KMS-11 (cell line): ENCODE measurements at regions not wholly inside any gene's neighbourhood (a gene's known extent, or its start where the extent isn't known, plus 50 kb on each side); places are given as distances from the start of the nearest gene placed in this dataset.

Experiments used
- H2AFZ ChIP-seq: fragments of 200-600 bp; sonication (generic); 2 replicates; pipeline ENCODE4 v1.6.1; 2016; ENCODE audit warnings: antibody characterized with exemption, mixed run types, low read depth
- H3K27ac ChIP-seq: fragments of 200-600 bp; sonication (generic); 2 replicates; pipeline ENCODE4 v1.6.1; 2016; ENCODE audit warnings: mild to moderate bottlenecking, mixed run types
- H3K27me3 ChIP-seq: fragments of 200-600 bp; sonication (generic); 2 replicates; pipeline ENCODE4 v1.6.1; 2017; ENCODE audit warnings: mild to moderate bottlenecking, low read depth, mixed run types, moderate library complexity; ENCODE audit not compliant: insufficient read depth
- H3K36me3 ChIP-seq: fragments of 200-600 bp; sonication (generic); 2 replicates; pipeline ENCODE4 v1.6.1; 2017; ENCODE audit warnings: mild to moderate bottlenecking, mixed run types; ENCODE audit not compliant: insufficient read depth
- H3K4me1 ChIP-seq: fragments of 200-600 bp; sonication (generic); 2 replicates; pipeline ENCODE4 v1.6.1; 2016; ENCODE audit warnings: mild to moderate bottlenecking, low read depth, mixed run types; ENCODE audit not compliant: poor library complexity, severe bottlenecking
- H3K4me2 ChIP-seq: fragments of 200-600 bp; sonication (generic); 2 replicates; pipeline ENCODE4 v1.7.0; 2016; ENCODE audit warnings: mild to moderate bottlenecking, mixed run types
- H3K4me3 ChIP-seq: fragments of 200-600 bp; sonication (generic); IDR thresholded peaks from 2 replicates; pipeline ENCODE4 v1.6.1; 2017; ENCODE audit warnings: low read depth, low read length, mixed read lengths; ENCODE audit not compliant: insufficient read depth
- H3K79me2 ChIP-seq: fragments of 200-600 bp; sonication (generic); 2 replicates; pipeline ENCODE4 v1.6.1; 2016; ENCODE audit warnings: low read depth, mixed run types; ENCODE audit not compliant: insufficient read depth
- H3K9ac ChIP-seq: fragments of 200-600 bp; sonication (generic); 2 replicates; pipeline ENCODE4 v1.6.1; 2016; ENCODE audit warnings: mild to moderate bottlenecking, mixed run types
- H4K20me1 ChIP-seq: fragments of 200-600 bp; sonication (generic); 2 replicates; pipeline ENCODE4 v1.6.1; 2016; ENCODE audit warnings: mild to moderate bottlenecking, mixed run types; ENCODE audit not compliant: insufficient read depth
- CTCF ChIP-seq: fragments of 200-600 bp; sonication (generic); conservative IDR thresholded peaks from 2 replicates; pipeline ENCODE4 v1.6.1; 2017; ENCODE audit warnings: low read depth, mild to moderate bottlenecking, antibody characterized with exemption, low read length, moderate library complexity, mixed read lengths

DNA sequence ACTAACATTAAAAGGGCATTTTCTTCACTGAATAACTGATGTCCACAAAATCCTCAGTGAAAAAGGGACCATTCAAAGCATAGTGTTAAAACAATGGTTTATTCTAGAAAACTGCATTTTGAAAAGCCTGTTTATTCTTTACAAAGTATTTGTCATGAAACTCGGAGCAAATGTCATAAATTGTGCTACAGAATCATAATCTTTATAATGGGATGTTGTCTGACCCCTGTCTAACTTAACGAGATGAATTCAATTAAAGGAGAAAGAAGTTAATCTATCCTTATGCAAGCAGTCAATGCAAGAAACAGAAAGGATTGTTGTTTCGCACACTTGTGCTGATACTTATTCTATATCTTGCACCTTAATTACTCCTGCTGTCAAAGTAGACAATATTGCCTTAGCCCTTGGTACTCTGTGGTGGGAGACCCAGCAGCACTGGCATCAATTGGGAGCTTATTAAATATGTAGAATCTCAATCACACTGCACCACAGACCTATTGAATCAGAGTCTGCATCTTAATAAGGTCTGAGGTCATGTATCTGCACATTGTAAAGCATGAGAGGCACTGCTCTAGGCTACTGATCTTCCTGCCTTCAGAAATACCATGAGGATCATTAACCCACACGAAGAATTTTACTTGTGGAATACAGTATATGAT, 708.3 kb downstream of the HDGFL1 start:
- H3K36me3 ChIP-seq = no peaks in the 10 kb centered on the region
- TF ChIP-seq CTCF = no peak
- H3K4me2 ChIP-seq = no peak overlapping the region
- H2AFZ ChIP-seq = no peak overlapping the region
- no peak overlapping the region for H3K9ac ChIP-seq
- no peaks in the 10 kb centered on the region for H3K4me1 ChIP-seq
- no peaks in the 10 kb centered on the region for H4K20me1 ChIP-seq
- no peaks in the 10 kb centered on the region for H3K79me2 ChIP-seq
- H3K4me3 ChIP-seq = no peak overlapping the region
- no peak overlapping the region for H3K27ac ChIP-seq
- H3K27me3 ChIP-seq = no peaks in the 10 kb centered on the region

- no peak overlapping the region for H3K27ac ChIP-seq
- no peak overlapping the region for H3K9ac ChIP-seq
- TF ChIP-seq CTCF = no peak
- no peaks in the 10 kb centered on the region for H4K20me1 ChIP-seq
- H3K4me1 ChIP-seq = no peaks in the 10 kb centered on the region
- no peak overlapping the region for H3K4me2 ChIP-seq
- no peaks in the 10 kb centered on the region for H3K27me3 ChIP-seq
- H3K36me3 ChIP-seq = no peaks in the 10 kb centered on the region
- H3K4me3 ChIP-seq = no peak overlapping the region
- no peak overlapping the region for H2AFZ ChIP-seq
- no peaks in the 10 kb centered on the region for H3K79me2 ChIP-seq
These were observed 708.8 kb downstream of the HDGFL1 start for GRCh38 chr6:23278180-23278532.

- no peak overlapping the region for H2AFZ ChIP-seq
These were observed 711.1 kb downstream of the HDGFL1 start for GRCh38 chr6:23280437-23280836.

DNA sequence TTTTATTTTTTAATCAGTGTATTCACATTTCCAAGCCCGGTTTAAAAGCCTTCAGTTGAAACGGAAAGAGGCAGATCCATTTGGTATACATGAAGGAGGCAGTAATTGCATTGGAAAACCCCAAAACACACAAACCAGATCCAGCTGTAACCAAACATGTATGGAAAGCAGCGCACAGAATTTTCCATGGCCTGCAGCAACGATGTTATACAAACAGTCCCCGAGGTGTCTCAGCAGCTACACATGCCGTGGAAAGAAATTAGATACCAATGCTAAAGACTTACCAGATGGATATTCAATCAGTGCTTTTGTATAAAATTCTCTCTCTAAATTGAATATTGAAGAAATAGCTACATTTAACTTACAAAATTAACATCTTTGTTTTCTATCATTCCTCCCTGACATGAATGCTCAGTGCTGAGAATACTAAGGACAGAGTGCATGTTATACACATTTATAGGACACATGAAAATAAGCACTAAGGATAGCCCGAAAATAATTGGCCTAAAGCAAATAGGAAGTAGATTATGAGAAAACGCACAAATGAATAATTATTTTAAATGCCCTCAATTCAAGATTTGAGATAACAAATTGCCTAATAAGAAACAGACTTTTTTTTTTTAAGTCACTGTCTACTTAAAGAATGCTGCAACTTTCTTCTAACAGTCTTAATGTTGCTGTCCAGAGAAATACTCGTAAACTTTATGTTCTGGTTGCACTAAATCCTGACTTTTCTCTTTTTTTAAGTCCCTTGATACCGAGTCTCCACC, 713.1 kb downstream of the HDGFL1 start:
- Histone ChIP-seq H3K36me3 (no peaks in the 10 kb centered on the region), H3K27me3 (no peaks in the 10 kb centered on the region), H3K4me1 (no peaks in the 10 kb centered on the region), H3K27ac (no peak overlapping the region), H3K79me2 (no peaks in the 10 kb centered on the region), H3K4me2 (no peak overlapping the region), H2AFZ (no peak overlapping the region), H3K9ac (no peak overlapping the region), H3K4me3 (no peak overlapping the region), H4K20me1 (no peaks in the 10 kb centered on the region)
- no peak for TF ChIP-seq CTCF

More at GRCh38 chr6:23280437-23280836, 711.1 kb downstream of the HDGFL1 start:
- Histone ChIP-seq H3K4me1 (no peaks in the 10 kb centered on the region), H3K27me3 (no peaks in the 10 kb centered on the region), H3K9ac (no peak overlapping the region), H3K36me3 (no peaks in the 10 kb centered on the region), H3K79me2 (no peaks in the 10 kb centered on the region), H3K27ac (no peak overlapping the region), H3K4me3 (no peak overlapping the region), H4K20me1 (no peaks in the 10 kb centered on the region), H3K4me2 (no peak overlapping the region)
- no peak for TF ChIP-seq CTCF
